HG02852 (cell line): ENCODE measurements at regions not wholly inside any gene's neighbourhood (a gene's known extent, or its start where the extent isn't known, plus 50 kb on each side); places are given as distances from the start of the nearest gene placed in this dataset.

Experiments used
- ATAC-seq: cut with Tn5 transposase; IDR thresholded peaks from one replicate; pipeline ENCODE4 v1.9.1; 2021; ENCODE audit warnings: mild to moderate bottlenecking, moderate library complexity; ENCODE audit not compliant: unreplicated experiment

DNA sequence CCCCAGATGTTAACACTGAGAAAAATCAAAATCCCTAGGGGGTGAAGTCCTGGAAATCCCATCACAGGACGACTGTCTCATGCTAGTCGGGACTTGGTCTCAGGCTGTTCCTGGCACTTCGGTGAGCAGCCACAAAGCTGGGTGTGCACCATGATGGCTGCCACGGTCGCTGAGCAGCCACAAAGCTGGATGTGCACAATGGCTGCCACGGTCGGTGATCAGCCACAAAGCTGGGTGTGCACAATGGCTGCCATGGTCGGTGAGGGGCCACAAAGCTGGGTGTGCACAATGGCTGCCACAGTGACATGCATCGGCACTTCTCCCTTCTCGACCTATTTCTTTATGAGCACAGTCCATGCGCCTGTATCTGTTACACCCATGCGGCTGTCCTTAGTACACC is 505.1 kb downstream of the TCERG1L start:
- no peak for ATAC-seq

DNA sequence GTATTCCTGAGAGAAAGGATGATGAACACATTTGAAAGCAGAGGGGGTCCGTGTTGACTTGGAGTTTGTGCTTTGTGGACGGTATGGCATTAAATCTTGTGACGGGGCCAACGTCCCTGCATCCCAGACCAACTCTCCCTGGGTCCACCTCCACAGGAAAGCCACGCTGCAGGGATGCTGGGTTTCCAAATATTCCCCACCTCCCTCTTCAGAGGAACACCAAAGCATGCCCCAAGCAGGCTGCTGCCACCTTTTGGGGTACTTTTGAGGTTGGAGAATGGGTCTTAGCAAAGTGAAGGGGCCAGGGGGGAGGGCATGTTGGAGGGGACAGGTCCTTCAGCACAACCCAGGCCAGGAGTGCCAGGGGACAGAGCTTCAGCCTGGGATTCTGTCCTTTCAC is 504.4 kb downstream of the TCERG1L start:
- ATAC-seq = no peak

DNA sequence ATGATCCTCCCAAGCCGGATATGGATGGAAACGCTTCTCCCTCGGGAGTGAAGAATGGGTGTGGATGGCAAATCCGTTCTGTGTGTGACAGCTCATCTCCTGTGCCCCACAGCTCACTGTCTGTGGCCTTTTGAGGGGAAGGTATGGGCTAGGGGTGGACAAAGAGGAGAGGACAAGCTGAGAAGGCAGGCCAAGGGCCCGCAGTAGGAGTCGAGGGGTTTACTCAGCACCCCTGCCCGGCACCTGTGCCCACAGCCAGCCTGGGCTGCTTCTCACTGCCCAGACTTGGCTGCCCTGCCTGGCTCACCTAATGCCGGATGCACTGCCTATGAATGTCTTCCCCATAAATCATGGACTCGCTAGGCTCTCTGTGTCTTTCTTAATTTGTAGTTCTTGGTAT is 503.8 kb downstream of the TCERG1L start:
- ATAC-seq = no peak

DNA sequence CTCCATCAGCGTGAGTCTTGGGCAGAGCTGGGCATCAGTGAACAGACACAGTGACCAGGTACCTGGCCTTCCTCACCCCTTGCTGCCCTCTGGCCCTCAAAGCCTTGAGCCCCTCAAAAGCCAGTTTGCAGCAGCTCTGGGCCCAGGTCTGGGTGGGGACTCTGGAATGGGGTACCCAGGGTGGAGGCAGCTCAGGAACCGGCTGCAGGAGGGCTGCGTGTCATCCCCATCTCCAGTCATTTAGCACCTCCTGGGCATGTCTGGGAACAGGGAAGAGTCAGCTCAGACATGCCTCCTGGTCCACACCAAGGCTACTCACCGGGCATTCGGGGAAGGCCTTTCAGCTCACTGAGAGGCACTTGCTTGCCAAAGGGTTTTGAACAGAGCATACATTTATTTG is 503.3 kb downstream of the TCERG1L start:
- no peak for ATAC-seq

DNA sequence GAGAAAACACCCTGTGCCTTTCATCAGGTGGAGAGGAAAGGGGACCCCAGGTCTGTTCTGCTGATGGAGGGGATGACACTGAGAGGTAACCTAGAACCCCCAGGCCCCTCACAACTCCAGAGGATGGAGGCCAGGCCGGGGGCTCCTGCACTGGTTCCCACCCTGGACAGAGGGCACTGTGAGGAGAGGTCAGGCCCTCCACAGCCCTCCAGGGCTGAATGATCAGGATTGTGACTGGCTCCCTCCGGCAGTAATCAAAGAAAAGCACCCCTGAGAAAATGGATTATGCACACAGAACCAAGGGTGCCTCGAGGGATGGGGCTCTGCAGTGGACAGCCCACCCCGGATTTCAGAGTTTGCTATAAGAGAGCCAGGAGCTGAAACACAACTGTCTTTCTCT is 502.8 kb downstream of the TCERG1L start:
- ATAC-seq = no peak

DNA sequence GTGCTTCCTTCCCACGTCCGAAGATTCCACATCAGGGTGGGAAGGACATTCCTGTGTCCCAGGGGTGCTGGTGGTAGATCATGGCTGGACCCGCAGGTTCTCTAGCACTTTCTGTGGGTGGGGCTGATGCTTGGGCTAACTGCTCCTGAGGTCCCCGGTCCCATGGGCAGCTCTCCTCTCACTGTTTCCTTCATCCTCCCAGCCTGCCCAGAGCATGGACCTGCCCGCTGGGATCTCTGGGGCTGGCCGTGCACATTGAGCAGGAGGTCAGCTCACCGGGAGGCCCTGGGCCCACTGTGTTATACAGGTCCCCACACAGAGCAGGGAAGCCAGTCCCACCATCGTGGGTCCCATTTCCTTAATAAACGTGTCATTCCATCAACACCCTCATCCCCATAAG is 502.3 kb downstream of the TCERG1L start:
- no peak for ATAC-seq

DNA sequence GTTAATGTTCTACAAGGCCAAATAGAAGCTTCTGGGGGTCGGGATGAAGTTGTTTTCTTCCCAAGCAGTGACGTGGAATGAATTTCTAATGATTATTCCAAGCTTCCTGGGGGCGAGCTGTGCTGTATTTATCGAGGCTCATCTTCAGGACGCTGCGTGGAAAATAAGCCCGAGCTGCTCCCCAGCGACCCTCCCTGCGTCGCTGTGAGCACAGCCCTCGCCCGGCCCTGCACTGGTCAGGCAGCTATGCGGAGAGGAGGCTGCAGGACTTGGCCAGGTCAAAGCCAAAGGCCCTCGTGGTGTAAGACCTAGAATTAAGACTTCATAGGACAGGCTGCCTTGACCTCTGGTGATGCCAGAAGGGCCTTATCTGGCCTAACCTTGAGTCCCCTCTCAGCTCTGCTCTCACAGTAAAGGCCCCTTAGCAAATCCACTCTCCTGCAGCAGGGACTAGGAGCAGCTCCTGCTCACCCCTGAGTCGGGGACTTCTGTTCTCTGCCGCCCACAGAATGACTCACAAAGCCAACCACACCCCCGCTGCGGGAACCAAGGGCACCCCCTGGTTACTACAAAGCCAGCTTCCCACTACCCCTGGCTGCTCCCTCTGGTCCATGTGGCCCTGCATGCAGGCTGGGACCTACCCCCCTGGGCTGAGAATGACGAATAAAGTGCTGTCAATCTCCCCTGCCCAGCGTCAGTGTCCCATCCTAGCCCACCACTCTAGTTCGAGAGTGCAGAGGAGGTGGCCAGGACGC is 501.6 kb downstream of the TCERG1L start:
- no peak for ATAC-seq

DNA sequence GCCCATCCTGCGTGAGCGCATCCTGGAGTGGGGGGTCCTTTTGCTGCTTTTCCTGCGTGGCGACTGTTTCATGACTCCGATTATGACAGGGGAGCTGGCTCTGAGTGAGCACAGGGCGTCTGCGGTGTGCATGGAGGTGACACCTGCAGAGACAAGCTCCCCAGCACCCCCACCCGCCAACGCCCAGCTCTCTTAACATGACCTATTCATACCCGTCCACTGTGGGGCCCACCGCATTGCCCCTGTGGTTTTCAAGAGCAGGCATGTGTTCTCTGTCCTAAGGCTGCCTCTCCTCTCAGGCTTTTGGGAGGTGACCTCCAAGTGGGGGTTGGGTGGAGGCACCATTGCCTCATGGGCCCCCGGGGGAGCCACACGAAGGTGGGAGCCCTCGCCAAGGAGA is 500.7 kb downstream of the TCERG1L start:
- no peak for ATAC-seq

DNA sequence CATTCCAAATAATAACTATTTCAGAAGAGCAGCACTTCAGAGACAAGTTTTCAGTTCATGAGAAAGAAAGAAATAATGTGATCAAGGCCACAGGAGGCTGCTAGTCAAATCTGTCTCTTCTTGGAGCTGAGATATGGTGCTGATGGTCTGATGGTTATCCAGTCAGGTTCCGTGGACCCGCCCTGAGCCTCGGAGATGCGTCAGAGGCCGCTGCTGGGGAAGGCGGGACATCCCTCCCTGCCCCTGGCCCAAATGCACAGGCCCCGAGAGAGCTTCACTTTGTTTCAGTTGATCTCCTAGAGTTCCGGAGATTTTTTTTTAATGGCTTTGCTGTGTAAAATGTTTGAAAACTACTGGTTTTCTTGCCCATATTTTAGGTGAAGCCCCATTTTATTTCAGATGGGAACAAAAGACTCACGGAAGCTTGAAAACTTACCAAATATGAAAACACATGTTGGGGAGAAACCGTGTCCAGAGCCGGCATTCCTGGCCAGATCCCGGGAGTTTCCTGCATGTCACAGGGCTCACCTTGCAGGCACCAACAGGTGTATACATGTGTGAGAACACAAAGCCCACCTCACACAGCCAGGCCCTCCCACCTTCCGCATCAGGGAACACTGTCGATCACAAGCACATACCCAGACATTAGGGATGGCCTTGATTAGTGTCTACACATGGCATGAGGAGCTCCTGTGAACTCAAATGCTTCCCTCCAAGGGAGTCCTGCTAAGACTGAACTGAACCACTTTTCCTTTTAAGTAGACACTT is 499.0 kb downstream of the TCERG1L start:
- no peak for ATAC-seq

DNA sequence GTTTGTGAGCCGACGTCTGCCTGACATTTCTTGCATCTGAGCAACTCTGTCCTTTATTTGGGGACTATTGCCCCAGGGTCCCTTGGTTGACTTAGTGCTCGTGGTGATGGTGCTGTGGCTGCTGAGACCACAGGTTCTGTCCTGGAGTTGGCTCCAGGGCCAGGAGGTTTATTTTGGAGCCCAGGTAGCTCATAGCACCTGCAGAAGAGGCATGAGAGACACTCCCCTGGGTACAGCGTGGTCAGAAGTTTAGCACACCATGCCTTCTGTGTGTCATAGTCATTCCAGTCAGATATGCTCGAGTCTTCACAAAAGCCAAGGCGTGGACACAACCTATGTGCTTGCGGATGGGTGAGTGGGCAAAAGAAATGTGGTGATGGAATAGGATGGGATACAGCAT is 496.9 kb downstream of the TCERG1L start:
- ATAC-seq = no peak

DNA sequence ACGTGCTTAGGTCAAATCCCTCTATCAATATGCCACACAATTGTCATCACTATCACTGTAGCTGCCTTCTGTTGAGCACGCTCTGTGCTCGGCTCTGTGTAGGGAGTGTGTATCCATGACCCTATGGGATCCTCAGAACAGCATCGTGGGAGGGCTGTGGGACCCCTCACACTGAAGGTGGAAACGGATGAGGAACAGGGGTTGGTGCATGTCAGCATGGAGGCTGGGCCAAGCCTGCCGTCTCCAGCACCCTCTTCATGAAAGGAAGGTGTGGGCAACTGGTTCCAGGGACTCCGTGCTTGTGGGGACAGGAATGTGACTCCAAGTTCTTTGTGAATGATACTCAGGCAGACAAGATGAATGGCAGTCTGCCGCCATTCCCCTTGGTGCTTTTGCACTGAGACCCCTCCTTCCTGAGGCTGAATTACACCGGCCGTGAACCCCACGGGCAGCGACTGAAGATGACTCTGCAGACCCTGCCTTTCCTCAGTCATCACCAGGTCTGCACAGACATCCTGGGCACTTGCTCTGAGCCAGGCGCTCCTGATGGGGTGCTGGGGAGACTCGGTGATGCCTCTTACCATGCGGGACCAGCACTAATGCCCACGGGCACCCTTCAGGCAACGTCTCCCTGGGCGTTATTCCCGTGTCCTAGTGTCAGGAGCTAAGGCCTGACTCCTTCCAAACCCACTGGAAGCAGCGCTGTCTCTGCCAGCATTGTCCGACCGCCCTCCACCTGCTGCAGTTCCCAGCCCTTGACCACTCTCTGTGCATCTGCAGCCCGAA is 495.2 kb downstream of the TCERG1L start:
- no peak for ATAC-seq

DNA sequence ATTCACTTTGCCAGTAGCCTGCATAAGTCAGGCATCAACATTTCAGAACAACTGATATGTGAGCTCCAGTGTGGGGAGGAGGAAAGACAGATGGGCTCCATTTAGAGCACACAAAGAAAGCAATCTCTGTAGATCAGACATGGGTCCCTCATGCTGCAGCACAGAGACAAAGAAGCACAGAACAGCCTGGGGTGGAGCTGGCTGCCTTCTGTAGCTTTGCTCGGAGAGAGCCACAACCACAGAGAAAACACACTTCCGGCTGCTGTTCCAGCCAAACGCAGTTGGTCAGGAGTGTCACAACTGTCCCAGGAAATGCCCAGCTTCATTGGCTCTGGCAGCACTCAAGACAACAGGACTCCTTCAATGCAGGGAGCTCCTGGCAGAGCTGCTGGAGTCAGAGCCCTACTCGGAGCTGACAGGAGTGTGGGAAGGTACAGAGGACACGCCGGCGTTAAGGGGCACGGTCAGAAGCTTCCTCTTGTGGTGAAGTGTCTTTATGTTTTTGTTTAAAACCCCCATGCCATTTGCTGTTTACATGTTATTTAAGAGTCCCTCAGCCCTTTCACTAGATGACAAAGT is 494.4 kb downstream of the TCERG1L start:
- ATAC-seq = no peak

DNA sequence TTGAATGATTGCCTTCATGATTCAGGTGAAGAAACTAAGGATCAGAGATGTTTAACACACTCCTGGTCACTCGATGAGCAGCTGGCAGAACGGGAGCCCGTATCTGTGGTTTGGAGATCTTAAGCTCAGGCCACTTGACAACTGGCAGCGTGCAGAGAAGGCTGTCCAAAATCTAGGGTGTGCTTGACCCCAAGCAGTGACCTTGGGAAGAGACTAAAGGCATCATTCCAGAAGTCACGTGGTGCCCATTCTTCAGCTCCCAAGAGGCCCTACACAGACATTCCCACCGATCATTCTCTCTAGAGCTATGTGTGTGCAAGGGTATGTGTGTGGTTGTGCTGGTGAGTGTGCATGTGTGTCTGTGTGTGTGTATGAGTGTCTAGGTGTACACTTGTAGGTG is 493.8 kb downstream of the TCERG1L start:
- no peak for ATAC-seq

DNA sequence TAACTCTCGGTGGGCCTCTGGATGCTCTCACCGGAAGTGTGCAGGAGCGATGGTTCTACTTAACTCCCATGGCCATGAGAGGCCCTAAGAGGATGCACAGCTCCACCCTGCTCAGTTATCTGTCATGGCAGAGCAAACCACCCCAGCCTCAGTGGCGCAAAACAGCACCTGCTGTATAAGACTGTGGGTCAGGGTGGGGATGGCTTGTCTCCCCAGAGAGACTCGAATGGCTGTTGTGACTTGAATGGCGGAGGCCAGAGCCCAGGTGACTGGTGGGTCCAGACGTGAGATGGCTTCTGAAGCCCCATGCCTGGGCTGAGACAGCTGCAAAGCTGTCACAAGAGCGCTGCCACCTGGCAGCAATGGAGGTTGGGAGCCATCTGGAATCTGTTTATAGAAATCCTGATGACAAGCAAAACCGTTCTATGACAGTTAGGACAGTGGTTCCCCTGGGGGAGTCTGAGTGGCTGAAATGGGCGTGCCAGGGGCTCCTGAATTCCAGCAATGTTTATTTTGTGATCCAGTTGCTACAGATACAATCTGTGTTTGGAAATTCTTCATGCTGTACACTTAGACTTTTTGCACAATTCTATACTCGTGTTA is 490.5 kb downstream of the TCERG1L start:
- ATAC-seq = no peak

DNA sequence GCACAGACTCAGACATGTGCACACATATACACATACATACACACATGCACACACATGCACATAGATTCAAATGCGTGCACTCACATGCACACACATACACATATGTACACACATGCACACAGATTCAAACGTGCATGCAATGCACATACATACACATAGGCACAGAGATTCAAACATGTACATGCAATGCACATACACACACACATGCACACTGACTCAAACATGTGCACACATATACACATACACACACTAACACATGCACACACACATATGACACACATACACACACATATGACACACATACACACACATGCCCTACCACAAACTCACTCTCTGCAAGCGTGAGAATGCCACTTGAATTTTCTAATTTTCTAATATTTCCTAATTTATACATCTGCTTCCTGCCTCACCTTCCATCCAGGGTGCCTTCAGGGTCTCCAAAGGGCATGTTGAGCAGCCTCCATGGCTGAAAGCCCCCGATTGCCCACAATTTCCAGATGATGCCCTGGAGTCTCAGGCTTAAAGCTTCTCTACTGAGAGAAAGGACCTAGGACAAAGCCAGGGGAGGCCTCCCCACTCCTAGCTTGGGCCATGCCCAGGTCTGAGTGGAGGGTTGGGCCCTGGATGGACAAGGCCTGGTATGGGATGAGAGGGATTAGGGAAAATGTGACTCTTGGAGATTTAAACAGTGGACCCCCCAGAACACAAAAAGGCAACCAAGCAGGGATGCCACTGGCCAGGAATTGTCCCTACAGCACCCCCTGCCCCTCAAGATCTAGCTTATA is 487.1 kb downstream of the TCERG1L start:
- ATAC-seq = no peak

DNA sequence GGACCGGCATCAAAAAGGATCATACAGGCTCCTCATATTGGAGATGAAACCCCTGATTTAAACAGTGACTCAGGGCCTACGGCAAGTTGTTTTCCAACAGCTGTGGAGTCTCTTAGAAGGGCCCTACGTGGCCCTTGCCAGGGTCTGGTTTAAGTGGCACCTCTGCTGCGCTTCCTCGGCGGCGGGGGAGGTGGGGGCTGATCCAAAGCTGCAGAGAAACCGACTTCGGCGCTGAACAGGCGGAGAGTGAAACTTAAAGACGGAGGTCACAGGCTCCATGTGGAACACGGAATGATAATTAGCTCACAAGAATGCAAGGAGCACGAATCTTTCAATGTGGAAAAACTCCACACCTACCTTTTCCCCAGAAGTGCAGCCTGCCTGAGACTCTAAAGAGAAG is 477.9 kb downstream of the TCERG1L start:
- ATAC-seq = no peak

DNA sequence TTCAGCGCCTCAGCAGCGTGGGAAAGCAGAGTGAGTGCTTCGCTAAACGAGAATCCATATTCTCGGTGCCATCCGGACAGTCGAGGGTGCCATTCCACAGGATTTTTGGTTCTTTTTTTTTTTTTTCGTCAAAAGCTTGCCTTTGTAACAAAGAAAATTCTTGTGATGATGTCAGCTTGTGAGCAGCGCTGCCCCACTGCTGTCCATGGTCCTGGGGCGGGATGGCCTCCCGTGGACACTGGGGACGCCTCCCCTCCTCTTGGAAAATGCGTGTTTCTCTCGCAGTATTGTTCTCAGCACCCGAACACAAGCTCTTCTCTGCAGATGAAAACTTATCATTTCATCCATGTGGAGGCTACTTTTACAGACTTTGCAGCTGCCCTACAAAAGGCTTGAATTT is 477.4 kb downstream of the TCERG1L start:
- ATAC-seq = no peak

DNA sequence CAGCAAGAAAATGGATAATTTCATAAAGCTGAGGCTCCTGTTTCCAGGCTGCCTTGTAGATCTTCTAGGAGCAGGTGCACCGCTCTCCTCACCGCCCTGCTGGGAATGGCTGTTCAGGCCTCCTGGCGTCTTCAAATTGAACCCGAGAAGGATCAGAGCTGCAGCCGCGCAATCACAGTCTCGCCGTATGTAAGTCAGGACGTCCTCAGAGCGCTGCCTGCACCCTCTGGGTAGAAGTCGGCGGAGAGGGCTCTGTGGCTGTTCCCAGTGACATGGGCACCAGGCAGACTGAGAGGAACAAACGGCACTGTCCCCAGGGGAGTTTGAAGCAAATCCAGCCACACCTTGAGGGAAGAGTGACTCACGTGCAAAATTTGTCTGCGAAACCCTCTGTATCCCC is 476.9 kb downstream of the TCERG1L start:
- ATAC-seq = no peak

DNA sequence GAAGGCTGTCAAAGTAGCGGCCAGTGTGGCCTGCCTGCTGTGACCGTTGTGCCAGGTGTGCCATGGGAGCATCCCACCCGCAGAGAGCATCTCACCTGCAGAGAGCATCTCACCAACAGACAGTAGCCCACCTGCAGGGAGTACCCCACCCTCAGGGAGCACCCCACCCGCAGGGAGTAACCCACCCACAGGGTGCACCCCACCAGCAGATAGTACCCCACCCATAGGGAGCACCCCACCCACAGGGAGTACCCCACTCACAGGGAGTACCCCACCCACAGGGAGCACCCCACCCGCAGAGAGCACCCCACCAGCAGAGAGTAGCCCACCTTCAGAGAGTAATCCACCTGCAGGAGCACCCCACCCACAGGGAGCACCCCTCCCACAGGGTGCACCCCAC is 476.5 kb downstream of the TCERG1L start:
- ATAC-seq = no peak

DNA sequence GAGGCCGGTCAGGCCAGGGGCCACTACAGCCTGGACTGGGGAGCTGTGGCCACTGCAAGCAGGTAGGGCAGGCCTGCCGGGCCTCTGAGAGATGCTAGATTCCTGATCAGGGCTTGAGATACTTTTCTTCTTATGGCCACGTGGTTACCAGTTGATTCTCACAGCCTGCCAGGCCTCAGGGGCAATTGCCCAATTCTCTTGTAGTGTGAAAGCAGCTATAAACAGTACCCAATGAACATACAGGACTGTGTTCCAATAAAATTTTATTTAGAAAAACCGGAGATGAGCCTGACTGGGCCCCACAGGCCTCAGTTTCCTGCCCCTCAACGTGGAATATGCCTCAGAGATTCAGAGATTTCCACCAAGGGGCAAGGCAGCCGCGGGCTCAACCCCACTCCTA is 475.2 kb downstream of the TCERG1L start:
- no peak for ATAC-seq
